ENCODE measurements at regions not wholly inside any gene's neighbourhood (a gene's known extent, or its start where the extent isn't known, plus 50 kb on each side); places are given as distances from the start of the nearest gene placed in this dataset.
"Not testable (repeated sequence)": the region's sequence is repeated elsewhere in the genome, so short reads cannot be mapped to it uniquely, and the experiment has no call there.

GRCh38 chr2:225773148-225773547 is 373.6 kb downstream of the NYAP2 start:
- DNase-seq, result no peak

- no peak for DNase-seq
Measured at GRCh38 chr2:225771701-225772100, 372.2 kb downstream of the NYAP2 start.

- no peak for DNase-seq
Measured at GRCh38 chr2:225768741-225769140, 369.2 kb downstream of the NYAP2 start.

- no peak for DNase-seq
Measured at GRCh38 chr2:225766431-225766830, 366.9 kb downstream of the NYAP2 start.

GRCh38 chr2:225765820-225766219 is 366.3 kb downstream of the NYAP2 start:
- DNase-seq, result no peak

- no peak for DNase-seq
Measured at GRCh38 chr2:225764346-225764745, 364.8 kb downstream of the NYAP2 start.

- no peak for DNase-seq
Measured at GRCh38 chr2:225763711-225764110, 364.2 kb downstream of the NYAP2 start.

- no peak for DNase-seq
Measured at GRCh38 chr2:225761396-225761795, 361.9 kb downstream of the NYAP2 start.

- no peak for DNase-seq
Measured at GRCh38 chr2:225757248-225757647, 357.7 kb downstream of the NYAP2 start.

- no peak for DNase-seq
Measured at GRCh38 chr2:225756198-225756597, 356.7 kb downstream of the NYAP2 start.

GRCh38 chr2:225748609-225749008 is 349.1 kb downstream of the NYAP2 start:
- DNase-seq, result no peak

- not testable (repeated sequence) for DNase-seq
Measured at GRCh38 chr2:225743996-225744395, 344.5 kb downstream of the NYAP2 start.

GRCh38 chr2:225742487-225742886 is 343.0 kb downstream of the NYAP2 start:
- DNase-seq, result no peak

- DNase-seq, result no peak
Measured at GRCh38 chr2:225740086-225740485, 340.6 kb downstream of the NYAP2 start.

- no peak for DNase-seq
Measured at GRCh38 chr2:225739328-225739727, 339.8 kb downstream of the NYAP2 start.

- DNase-seq, result no peak
Measured at GRCh38 chr2:225738735-225739134, 339.2 kb downstream of the NYAP2 start.

- DNase-seq, result no peak
Measured at GRCh38 chr2:225737556-225737955, 338.0 kb downstream of the NYAP2 start.

- DNase-seq, result peak in 6 of 58 donors; percentile 0 to 27 (median 17)
Measured at GRCh38 chr2:225735844-225736243, 336.3 kb downstream of the NYAP2 start.

- no peak for DNase-seq
Measured at GRCh38 chr2:225725726-225726125, 326.2 kb downstream of the NYAP2 start.

Data from anterior cingulate cortex (tissue), 58 donors.